IPS DF 4.7 (cell line): ENCODE measurements at regions not wholly inside any gene's neighbourhood (a gene's known extent, or its start where the extent isn't known, plus 50 kb on each side); places are given as distances from the start of the nearest gene placed in this dataset.

ENCODE experiments used
- DNase-seq: peaks from one replicate; pipeline ENCODE4 v3.0.0-alpha.2; 2013; ENCODE audit warnings: low spot score; ENCODE audit errors: extremely low read depth

DNA sequence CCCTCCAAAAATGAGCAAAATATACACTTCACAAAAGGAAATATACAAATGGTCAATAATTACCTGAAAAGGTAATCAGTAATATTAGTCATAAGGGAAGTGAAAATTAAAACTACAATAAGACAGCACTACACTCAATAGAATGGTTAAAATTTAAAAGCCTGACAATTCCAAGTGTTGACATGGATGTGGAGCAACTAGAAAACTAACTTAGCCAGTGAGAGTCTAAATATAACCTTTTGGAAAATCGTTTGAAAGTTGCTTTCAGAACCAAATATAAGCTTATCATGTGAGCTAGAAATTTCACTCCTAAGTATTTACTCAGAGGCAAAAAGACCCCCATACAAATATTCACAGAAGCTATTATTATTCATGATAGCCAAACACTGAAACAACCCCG lies 105.1 kb upstream of the MVB12B start:
- DNase-seq: no peak

DNA sequence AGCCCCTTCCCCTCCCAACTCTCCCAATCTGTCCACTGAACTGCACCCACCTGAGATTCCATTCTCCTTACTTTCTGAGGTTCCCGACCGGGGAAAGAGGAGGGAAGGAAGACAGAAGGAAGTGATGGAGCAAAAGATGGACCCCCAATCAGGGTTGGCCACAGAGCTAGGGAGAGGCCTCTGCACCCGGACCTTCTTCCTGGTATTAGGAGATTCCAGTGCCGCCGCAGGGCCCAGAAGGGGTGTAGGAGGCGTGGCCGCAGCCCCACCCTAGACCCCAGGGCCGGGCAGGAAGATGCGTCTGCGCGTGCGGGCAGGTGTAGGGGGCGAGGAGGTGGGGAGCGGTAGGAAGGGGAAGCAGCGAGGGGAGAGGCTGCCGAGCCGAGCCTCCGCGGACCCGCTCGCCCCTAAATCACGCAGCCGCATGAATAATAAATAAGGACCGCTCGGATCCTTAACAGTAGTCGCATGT lies 104.2 kb upstream of the MVB12B start:
- no peak for DNase-seq

DNA sequence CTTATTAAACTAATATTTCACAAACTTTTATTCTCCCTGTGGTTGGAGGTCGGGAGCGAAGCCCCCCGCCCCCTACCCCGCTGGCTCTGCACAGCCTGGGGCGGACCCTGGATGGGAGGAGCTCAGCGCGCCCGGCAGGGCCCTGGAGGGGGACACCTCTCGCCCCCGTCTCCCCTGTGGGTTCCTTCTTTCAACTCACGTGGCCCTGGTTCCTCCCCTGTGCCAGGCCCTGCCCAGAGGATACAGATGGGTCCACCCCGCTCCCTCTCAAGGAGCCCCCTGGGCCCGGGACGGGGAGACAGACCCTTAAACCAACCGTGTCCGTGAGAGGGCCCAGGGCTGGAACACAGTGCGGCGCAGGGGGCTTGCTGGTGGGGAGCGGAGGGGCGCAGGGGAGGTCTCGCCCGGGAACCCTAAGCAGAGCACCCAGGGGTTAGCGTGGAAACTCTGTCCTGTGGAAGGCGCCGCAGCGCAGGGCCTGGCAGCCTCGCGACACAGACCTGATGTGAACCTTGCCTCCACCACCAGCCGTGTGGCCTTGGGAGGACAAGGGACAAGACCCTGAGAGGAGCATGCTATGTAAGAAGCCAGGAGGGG lies 103.7 kb upstream of the MVB12B start:
- DNase-seq: no peak

DNA sequence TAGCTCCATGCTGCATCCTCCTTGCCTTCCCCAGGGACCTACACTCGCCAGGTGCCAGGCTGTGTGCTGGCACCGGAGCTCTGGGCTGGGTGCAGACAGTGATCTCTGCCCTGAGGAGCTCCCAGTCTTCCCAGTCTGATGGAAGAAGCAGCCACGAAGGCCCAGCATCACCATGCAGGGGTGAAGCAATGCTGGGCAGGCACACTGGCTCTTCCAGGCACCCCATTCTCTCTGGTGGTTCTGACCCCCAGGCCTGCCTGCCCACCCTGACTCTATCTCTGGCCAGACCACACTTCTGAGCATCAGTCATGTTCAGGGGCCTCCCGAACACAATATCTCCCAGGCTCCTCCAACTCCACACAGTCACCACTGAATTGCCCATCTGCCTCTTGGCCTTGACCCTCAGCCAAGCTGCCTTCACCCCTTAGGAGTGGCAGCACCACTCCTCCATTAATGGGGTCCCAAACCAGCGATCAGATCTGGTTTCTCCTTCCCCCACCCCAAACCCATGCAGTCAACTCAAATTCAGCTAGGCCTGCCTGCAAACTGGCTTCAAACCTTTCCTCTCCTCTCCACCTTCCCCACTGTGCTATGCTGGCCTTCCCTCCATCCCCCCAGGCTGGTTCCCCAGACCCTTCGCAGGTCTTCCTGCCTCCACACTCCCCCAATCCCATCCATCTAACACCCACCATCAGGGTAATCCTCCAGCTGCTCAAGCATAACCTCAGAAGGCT lies 102.7 kb upstream of the MVB12B start:
- no peak for DNase-seq

DNA sequence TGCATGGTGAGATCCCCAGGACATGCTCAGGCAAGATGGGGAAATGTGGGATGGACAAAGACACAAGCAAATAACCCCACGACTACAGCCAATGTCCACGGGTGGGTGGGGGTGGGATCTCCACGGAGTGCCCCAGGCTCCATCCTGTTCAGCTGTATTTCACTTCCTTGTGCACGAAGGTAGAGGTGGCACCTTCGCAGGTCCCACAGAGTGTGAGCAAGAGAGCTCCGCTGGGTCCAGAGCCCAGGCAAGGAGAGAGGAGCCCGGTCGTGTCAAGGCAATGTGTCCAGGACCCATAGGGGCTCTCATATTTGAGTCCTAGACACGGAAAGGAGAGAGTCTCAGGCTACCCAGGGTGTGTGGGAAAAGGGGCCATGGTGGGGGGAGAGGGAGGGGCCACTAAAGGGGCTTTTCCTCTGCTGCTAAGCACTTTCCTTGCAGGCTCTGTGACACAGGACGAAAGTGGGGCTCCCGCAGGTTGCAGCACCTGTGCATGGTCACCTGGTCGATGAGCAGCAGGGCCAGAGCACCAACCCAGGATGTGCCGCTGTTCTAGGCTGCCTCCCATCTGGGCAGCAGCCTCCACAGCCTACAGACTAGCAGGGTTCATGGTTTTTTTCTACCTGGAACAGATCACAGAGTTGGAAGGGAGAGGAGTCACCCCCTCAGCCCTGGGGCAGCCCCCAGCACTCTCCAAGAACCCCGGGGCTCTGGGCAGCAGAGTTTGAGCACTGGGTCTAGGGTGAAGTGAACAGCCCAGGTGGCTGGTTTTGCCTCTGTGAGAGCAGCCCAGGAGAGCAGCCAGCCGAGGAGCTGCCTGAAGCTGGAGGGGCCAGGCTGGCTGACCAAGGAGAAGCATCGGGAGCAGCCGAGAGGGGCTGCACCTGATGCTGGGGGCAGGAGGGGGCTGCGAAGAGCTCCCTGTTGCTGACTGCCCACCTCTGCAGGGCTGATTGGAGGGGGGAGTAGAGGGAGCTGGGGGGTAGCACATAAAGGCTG lies 100.7 kb upstream of the MVB12B start:
- DNase-seq: no peak

DNA sequence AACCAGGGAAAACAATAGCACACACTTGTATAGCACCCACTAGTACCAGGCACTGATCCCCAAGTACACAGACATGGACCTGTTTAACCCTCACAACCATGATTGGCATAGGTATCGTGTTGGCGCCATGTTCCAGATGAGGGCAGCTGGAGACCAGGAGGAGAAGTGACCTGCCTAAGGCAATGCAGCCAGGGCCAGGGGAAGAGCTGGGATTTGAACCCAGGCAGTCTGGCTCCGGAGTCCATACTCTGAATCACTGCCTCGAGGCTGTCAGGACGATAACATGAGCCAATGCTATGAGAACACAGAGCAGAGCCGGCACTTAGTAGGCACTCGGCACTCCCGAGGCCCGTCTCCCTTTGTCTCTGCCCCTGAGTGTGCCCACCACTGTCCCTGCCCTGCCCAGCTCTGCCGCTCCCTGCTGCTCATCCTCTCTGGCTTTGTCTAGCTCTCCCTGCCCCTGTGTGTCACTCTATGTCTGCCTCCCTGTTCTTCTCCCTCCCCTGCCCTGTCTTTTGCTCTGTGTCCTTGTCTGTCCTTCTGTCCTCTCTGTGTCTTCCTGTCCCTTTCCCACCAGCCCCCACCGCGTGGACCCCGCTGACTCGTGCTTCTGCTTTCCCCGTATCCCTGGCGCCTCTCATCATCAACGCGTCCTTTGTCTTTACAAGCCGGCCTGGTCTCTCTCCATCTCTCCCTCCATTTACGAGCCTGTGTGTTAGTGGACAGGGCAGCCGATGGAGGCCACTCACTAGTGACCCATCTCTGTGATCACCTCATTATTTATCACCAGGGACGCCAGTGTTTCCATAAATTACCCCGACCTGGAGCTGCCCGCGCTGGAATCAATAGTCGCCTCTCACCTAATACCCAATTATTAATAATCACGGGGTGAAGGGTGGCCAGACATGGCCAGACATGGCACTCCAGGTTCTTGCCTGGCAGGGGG lies 99.4 kb upstream of the MVB12B start:
- DNase-seq: no peak

DNA sequence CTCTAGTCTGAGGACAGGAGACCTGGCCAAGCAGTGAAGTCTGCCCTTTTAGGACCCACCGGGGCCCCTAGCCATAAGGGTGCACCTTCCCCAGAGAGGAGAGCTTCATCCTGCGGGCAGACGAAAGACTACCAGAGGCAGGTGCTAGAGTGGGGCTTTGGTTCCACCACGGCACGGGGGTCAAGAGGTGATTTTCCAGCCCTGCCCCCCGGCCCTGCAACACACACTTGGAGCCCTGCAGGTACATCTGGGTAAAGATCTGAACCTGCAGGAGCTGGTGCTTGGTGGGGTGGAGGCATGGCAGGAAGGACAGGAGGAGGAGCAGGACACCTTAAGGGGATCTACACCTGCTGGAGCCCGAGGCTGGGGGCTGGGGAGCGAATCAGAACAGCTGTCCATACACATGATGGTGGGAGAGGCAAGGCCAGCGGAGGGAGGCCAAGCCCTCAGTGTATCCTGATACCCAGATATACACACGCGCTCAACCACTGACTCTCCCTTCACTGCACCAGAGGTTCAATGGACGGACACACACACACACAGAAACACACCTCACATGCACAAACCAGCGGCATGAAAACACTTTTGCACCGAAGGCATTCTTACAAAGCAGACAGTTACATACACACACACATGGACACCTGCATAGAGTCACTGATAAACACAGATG lies 98.4 kb upstream of the MVB12B start:
- no peak for DNase-seq

DNA sequence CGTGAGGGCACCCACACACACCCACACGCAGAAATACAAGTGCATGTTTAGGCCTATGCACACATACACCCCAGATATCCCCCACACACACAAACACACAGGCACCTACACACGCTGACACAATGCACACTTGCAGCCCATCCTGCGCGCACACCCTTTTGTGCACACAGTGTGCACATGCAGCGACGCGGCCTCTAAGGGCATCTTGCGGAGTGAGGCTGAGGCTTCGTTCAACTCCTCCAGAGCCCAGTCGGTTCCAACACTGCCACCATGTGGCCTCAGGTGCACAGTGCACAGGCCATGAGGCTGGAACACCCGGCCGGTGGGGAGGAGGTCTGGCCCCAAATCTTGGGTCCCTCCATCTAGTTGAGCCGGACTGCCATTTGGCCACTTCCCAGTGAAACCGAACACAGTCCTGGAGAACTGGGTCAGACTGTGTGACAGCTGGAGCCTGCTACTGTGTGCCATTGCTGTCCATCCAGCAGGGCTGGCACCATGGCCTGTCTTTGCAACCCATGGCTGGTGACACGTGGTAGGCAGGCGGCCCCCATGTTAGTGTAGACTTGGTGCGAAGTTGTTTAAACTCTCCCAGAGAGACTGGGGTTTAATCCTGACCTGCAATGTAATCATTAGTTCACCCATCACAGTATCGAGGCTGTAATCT lies 97.7 kb upstream of the MVB12B start:
- peak; percentile 44 for DNase-seq

DNA sequence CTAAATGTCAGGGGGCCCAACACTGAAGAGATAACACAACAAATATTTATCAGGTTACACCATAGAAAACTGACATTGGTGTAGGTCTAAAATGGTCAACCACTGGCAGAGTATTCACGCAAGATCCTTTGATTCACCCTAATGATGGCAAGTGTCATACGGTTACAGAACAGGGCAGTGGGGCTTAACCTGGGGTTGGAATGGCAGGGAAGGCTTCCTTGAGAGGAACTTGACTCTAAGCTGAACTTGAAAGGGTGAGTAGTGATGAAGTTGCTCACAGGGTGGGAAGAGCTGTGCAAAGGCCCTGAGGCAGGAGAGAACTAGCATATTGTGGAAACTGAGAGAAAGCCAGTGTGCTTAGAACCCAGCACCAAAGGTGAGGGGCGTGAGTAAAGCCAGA lies 97.1 kb upstream of the MVB12B start:
- DNase-seq: no peak

DNA sequence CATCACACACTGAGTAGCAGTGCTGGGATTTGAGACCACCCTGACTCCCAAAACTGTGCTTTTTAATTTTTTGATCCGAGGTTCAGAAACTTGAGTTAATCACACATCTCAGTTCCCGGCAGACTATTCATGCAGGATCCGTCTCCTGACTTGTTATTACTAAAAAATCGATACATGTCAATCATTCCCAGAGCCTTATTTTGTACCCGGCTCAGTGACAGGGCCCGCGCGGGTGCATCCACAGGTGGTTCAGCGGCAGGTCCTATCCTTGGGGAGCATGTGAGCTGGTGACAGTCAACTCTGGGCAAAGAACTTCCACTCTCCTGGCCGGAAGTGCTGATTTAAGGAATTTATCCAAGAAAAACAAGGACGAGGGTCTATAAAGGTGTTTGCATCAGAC lies 95.9 kb upstream of the MVB12B start:
- no peak for DNase-seq

DNA sequence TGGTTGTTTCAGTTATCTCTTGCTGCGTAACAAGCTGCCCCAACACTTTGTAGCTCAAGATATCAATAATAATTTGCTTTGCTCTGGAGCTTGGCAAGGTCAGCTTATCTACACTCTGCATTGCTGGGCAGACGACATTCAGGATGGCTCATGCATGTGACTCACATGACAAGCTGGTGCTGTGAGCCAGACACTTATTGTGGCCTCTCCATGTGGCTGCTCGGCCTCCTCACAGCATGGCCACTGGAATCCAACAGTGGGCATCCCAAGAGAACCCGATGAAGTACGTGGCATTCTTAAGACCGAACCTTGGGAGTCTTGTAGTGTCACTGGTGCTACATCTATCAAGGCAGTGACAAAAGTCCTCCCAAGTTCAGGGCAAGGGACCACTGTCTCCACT lies 94.2 kb upstream of the MVB12B start:
- DNase-seq: no peak

DNA sequence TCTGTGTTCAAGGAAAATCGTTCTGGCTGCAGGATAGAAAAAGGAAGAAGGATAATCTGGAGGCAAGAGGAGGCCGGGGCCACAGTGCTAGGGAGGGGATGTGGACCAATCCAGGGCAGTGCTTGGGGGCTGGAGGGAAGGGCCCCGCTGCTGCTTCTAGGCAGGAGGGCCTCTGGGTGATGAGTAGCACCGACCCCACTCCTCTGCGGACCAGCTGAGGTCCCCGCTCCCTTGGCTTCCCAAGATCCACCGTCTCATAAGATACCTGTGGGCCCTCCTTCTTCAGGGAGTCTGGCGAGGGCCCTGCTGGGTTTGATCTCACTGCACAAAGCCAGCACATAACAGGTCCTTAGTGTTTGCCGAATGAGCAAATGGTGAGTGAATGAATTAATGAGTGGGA lies 93.5 kb upstream of the MVB12B start:
- no peak for DNase-seq

DNA sequence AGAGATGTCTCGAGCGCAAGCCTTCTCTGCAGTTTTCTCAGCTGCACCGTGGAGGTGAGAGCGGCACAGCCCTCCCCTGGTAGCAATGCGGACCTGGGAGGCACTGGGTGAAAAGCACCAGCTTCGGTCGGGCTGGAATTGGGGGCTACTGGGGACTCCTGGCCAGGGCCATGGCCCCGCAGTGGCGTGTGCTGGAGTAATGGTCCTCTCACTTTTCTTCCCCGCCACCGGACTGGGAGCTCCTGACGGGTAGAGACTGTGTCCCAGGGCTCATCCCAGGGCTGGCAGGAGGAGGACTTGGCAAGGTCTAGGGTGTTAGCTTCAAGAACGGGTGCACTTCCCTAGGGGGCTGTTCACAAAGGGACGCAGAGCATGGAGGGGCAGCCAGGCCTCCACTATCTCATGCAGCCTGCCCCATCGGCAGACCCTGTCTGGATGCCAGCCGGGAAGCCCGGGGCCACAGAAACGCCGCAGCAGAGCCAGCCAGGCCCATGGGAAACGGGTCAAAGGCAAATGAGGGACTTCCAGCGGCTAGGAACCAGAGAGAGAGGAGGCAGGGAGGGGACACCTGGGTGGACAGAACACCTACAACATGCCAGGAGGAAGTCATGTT lies 92.6 kb upstream of the MVB12B start:
- no peak for DNase-seq

DNA sequence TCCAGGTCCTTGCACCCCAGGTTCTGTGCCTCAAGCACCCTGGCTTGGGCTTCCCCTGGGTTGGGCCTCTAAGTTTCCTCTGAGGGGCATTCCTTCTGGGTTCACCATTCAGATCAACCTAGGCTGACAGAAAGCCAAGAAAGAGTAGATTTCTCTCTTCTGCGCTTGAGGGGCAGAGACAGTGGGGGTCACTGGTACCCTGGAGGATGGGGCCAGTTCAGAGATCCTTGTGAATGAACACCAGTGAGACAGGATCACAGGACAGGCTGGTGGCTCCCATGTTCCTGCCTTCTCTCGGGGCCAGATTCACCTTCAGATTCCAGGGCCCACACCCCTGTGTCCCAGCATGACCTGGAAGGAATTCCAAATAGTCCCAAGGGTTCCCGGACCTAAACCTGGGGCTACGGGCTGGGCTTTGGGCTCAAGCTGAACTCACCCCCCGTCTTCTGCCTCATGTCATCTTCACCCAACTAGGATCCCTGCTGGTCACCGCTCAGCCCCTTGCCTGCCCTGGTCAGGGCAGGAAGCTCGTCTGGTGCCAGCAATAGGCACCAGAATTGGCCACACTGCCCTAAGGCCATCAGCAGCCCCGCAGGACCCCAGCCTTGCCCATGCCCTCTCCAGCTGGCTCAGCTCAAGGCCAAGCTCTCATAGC lies 91.8 kb upstream of the MVB12B start:
- no peak for DNase-seq

DNA sequence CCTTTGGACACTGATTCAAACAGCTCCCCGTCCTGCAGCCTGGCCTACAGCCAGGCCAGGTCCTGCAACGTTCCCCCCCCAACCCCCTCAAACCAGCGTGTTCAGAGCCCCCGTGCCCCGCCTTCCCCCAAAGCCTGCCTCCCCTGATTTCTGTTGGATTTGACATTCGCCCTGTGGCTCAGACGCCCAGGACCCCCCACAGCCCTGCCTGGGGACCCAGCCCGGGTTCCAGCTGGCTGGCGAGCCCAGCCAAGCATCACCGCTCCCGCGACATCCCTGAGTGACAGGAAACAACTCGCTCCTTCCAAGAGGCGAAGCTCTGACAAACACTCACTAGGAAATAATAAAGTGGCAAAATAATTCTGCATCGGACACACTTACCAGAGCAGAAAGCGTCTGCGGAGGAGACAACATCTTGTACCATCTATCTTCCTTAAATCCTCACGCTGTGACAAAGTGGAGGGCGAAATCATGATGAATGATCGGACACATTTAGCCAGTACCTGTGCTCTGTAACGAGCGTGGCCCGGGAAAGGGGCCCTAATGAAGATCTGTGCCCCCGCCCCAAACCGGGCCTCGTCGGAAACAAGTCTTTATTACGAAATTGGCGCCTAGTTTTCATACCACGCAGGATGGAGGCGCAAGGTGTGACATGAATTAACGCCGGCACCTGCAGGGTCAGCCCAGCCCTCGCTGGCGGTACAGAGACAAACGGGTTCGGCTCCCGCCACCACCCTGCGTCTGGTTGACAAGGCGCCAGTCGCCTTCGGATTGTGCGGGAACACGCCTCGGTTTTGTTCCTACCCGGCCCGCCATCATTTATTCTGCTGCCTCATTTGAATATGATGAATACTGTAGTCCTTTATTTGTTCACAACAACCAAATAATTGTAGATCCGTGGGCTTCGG lies 91.0 kb upstream of the MVB12B start:
- DNase-seq: no peak

DNA sequence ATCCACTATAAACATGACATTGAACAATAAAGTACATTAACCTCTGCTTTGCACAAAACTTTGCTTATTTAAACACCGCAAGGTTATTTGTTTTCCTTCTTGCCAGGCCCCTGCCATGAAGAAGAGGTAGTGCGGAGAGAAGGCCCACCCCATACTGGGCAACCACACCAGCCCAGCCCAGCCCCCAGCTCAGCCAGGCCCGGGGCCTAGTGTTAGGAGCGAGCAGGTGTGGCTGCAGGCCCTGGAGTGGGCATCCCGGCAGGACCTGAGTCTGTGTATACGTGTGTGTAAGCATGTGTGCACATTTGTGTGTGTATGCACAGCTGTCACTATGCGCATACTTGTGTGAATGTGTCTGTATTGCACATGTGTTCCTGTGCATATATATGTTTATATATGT lies 90.4 kb upstream of the MVB12B start:
- DNase-seq: no peak

DNA sequence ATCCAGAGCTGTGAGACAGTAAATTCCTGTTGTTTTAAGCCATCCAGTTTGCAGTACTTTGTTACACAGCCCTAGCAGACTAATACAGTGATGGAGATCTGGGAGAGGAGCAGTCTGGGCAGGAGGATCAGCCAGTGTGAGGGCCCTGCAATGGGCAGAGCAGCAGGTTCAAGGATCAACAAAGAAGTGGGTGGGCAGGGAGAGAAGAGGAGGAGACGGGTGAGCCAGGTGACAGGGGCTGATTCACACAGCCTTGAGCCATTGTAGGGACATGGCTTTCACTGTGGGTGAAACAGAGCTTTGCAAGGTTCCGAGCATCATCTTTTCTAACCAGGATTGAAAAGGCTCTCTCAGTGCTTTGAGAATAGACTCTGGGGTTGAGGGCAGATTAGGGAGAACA lies 88.2 kb upstream of the MVB12B start:
- no peak for DNase-seq

DNA sequence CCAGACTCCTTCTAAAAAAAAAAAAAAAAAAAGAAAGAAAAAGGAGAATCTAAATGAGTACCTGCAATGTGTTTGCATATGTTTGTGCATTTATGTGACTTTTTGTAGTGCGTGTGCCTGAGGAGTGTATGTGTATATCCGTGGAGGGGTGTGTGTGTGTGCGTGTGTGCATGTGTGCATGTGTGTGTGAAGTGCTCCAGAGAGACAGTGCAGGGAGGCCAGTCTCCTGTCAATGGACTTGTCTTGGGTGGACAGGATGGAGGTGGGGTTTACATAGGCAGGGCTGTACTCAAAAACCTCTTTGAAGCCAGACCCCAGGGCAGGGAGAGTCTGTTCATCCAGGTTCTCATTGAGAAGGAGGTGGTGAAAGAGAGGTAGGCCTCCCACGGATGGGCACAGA lies 87.1 kb upstream of the MVB12B start:
- DNase-seq: no peak
